SK-N-SH (cell line): ENCODE measurements at regions not wholly inside any gene's neighbourhood (a gene's known extent, or its start where the extent isn't known, plus 50 kb on each side); places are given as distances from the start of the nearest gene placed in this dataset.

ENCODE experiments used
- CTCF ChIA-PET: fragments of 300-600, 350-600 bp; formaldehyde crosslinking; extraction: SDS; loops from one replicate; lab custom pipeline; 2021; lab: Yijun Ruan, JAX
- POLR2A ChIA-PET: fragments of 350-600 bp; sonication (Branson Sonifier 250); formaldehyde crosslinking; extraction: SDS; loops from one replicate; lab custom pipeline; 2020; ENCODE audit warnings: antibody characterized with exemption, inconsistent platforms; lab: Yijun Ruan, JAX
- DNase-seq: peaks from one replicate; pipeline ENCODE4 v3.0.0; 2012
- H2AFZ ChIP-seq: fragments of 200-600 bp; sonication (generic); 2 replicates; pipeline ENCODE4 v1.8.1; 2016; ENCODE audit warnings: antibody characterized with exemption, mild to moderate bottlenecking, low read depth
- H3F3A ChIP-seq: fragments of 200-600 bp; sonication (generic); replicated peaks from 2 replicates; pipeline ENCODE3; 2016; ENCODE audit warnings: antibody characterized with exemption, mild to moderate bottlenecking; ENCODE audit not compliant: insufficient read depth
- H3K27ac ChIP-seq, 2 experiments: fragments of 200-500 bp in 1 of 2; fragments of 200-600 bp in 1 of 2; sonication (Bioruptor generic) in 1 of 2; sonication (generic), shearing (Covaris generic) in 1 of 2; 2 replicates each; pipeline versions ENCODE4 v1.5.1 to v1.6.1; 2014 to 2016; ENCODE audit warnings: low read depth in 2 of 2, inconsistent platforms in 1 of 2, low read length in 1 of 2, mild to moderate bottlenecking in 1 of 2, mixed read lengths in 1 of 2
- H3K27me3 ChIP-seq: fragments of 200-600 bp; sonication (generic), shearing (Covaris generic); 2 replicates; pipeline ENCODE4 v1.6.1; 2016; ENCODE audit warnings: mixed run types; ENCODE audit not compliant: insufficient read depth
- H3K36me3 ChIP-seq, 2 experiments: fragments of 200-500 bp in 1 of 2; fragments of 200-600 bp in 1 of 2; sonication (Bioruptor generic) in 1 of 2; sonication (generic) in 1 of 2; replicated peaks in 1 of 2; 2 replicates each; pipeline versions ENCODE3 to v1.5.1; 2014 to 2016; ENCODE audit warnings: low read length in 1 of 2, mild to moderate bottlenecking in 1 of 2; ENCODE audit not compliant: insufficient read depth in 2 of 2, control insufficient read depth in 1 of 2
- H3K4me1 ChIP-seq, 2 experiments: fragments of 200-500 bp in 1 of 2; fragments of 200-600 bp in 1 of 2; sonication (Bioruptor generic) in 1 of 2; sonication (generic), shearing (Covaris generic) in 1 of 2; 2 replicates each; pipeline versions ENCODE4 v1.5.1 to v1.6.1; 2014 to 2016; ENCODE audit warnings: low read depth in 1 of 2, low read length in 1 of 2, mixed run types in 1 of 2; ENCODE audit not compliant: insufficient read depth in 2 of 2, control insufficient read depth in 1 of 2
- H3K4me2 ChIP-seq: fragments of 200-600 bp; sonication (generic), shearing (Covaris generic); 2 replicates; pipeline ENCODE4 v1.6.1; 2017; ENCODE audit warnings: mixed run types
- H3K4me3 ChIP-seq, 2 experiments: fragments of 200-500 bp in 1 of 2; fragments of 200-600 bp in 1 of 2; sonication (Bioruptor generic) in 1 of 2; sonication (generic), shearing (Covaris generic) in 1 of 2; 2 replicates each; pipeline versions ENCODE4 v1.5.1 to v1.8.1; 2014 to 2016; ENCODE audit warnings: low read depth in 2 of 2, inconsistent platforms in 1 of 2, low read length in 1 of 2, mild to moderate bottlenecking in 1 of 2, mixed read lengths in 1 of 2, moderate library complexity in 1 of 2
- H3K79me2 ChIP-seq: fragments of 200-600 bp; sonication (generic); 2 replicates; pipeline ENCODE4 v1.8.1; 2017; ENCODE audit warnings: mild to moderate bottlenecking; ENCODE audit not compliant: insufficient read depth
- H3K9ac ChIP-seq: fragments of 200-600 bp; sonication (generic); 2 replicates; pipeline ENCODE4 v1.6.1; 2017; ENCODE audit warnings: mixed run types
- H3K9me2 ChIP-seq: fragments of 200-600 bp; sonication (generic); 2 replicates; pipeline ENCODE4 v1.6.1; 2017; ENCODE audit warnings: mixed run types
- H3K9me3 ChIP-seq: fragments of 200-600 bp; sonication (generic); 2 replicates; pipeline ENCODE4 v1.6.1; 2017; ENCODE audit warnings: mixed run types, mild to moderate bottlenecking, moderate library complexity
- H4K20me1 ChIP-seq: fragments of 200-600 bp; sonication (generic); 2 replicates; pipeline ENCODE4 v1.6.1; 2017; ENCODE audit warnings: mild to moderate bottlenecking, mixed run types; ENCODE audit not compliant: insufficient read depth
- FOSL2 ChIP-seq: IDR thresholded peaks from 2 replicates; pipeline ENCODE4 v1.4.0; 2012; ENCODE audit warnings: low read depth, mild to moderate bottlenecking, moderate library complexity, borderline replicate concordance
- RFX5 ChIP-seq: IDR thresholded peaks from 2 replicates; pipeline ENCODE4 v1.6.1; 2012; ENCODE audit warnings: mild to moderate bottlenecking, improper control_type of control experiment, low read length
- SIN3A ChIP-seq: IDR thresholded peaks from 2 replicates; pipeline ENCODE4 v1.6.1; 2012; ENCODE audit warnings: low read depth, mild to moderate bottlenecking, low read length, moderate library complexity, borderline replicate concordance
- whole genome bisulfite sequencing: methylation state at CpG from one replicate; pipeline ENCODE4 v1.1.6; 2017; ENCODE audit warnings: low lambda C conversion rate; 5-methylcytosine and 5-hydroxymethylcytosine counted together
- TF ChIP-seq, protein P1 (sequence below): IDR thresholded peaks from 2 replicates; pipeline ENCODE4; 2012
- TF ChIP-seq, protein P2 (sequence below): fragments of 150-350 bp; IDR thresholded peaks from 2 replicates; pipeline ENCODE4 v1.6.1; 2016; ENCODE audit warnings: mild to moderate bottlenecking, low read depth, low read length
- TF ChIP-seq, protein P3 (sequence below): fragments of 200-600 bp; sonication (generic); IDR thresholded peaks from 2 replicates; pipeline ENCODE4 v1.6.1; 2017; ENCODE audit warnings: antibody characterized with exemption, mild to moderate bottlenecking, moderate library complexity

- Histone ChIP-seq H3K27me3 (no peaks in the 10 kb centered on the region), H3K4me2 (peak overlapping the region; percentile 16; the same call in 1 of the 2 replicates), H3F3A (peaks cover 4% of the 10 kb centered on the region), H3K27ac (peak overlapping the region in 1 of 2 experiments; percentile 34; a peak in 2 of 4 replicates), H3K9me3 (no peaks in the 10 kb centered on the region), H4K20me1 (no peaks in the 10 kb centered on the region), H3K9ac (no peak overlapping the region), H3K36me3 (no peaks in the 10 kb centered on the region), H3K9me2 (no peaks in the 10 kb centered on the region), H3K79me2 (no peaks in the 10 kb centered on the region), H3K4me1 (peaks cover 0 to 19% of the 10 kb centered on the region in 2 experiments; a peak in 2 of 4 replicates), H2AFZ (peak overlapping the region; percentile 42; the same call in 1 of the 2 replicates), H3K4me3 (no peak overlapping the region)
- TF ChIP-seq, protein P1, sequence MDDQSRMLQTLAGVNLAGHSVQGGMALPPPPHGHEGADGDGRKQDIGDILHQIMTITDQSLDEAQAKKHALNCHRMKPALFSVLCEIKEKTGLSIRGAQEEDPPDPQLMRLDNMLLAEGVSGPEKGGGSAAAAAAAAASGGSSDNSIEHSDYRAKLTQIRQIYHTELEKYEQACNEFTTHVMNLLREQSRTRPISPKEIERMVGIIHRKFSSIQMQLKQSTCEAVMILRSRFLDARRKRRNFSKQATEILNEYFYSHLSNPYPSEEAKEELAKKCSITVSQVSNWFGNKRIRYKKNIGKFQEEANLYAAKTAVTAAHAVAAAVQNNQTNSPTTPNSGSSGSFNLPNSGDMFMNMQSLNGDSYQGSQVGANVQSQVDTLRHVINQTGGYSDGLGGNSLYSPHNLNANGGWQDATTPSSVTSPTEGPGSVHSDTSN = peak; percentile 37; the same call in 1 of the 2 replicates
- TF ChIP-seq, protein P2, sequence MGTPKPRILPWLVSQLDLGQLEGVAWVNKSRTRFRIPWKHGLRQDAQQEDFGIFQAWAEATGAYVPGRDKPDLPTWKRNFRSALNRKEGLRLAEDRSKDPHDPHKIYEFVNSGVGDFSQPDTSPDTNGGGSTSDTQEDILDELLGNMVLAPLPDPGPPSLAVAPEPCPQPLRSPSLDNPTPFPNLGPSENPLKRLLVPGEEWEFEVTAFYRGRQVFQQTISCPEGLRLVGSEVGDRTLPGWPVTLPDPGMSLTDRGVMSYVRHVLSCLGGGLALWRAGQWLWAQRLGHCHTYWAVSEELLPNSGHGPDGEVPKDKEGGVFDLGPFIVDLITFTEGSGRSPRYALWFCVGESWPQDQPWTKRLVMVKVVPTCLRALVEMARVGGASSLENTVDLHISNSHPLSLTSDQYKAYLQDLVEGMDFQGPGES = no peak
- TF ChIP-seq, protein P3, sequence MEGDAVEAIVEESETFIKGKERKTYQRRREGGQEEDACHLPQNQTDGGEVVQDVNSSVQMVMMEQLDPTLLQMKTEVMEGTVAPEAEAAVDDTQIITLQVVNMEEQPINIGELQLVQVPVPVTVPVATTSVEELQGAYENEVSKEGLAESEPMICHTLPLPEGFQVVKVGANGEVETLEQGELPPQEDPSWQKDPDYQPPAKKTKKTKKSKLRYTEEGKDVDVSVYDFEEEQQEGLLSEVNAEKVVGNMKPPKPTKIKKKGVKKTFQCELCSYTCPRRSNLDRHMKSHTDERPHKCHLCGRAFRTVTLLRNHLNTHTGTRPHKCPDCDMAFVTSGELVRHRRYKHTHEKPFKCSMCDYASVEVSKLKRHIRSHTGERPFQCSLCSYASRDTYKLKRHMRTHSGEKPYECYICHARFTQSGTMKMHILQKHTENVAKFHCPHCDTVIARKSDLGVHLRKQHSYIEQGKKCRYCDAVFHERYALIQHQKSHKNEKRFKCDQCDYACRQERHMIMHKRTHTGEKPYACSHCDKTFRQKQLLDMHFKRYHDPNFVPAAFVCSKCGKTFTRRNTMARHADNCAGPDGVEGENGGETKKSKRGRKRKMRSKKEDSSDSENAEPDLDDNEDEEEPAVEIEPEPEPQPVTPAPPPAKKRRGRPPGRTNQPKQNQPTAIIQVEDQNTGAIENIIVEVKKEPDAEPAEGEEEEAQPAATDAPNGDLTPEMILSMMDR = no peak
- DNase-seq = no peak
- 31% methylated on average over 3 of the region's 3 CpGs for WGBS
- ChIA-PET POLR2A (no interaction called here), CTCF (interaction anchor here (1.1 kb wide), 1 partner anchor 96 kb away, joined by 3 read pairs; no protein-coding TSS in a partner anchor)
Measured at GRCh38 chr6:121925534-121926255, 473.8 kb upstream of the HSF2 start.

GRCh38 chr6:121929301-121929700 is 470.2 kb upstream of the HSF2 start:
- Histone ChIP-seq H3K4me3 (no peak overlapping the region), H3K4me1 (peaks cover 11 to 34% of the 10 kb centered on the region in 2 experiments; a peak in 3 of 4 replicates), H4K20me1 (no peaks in the 10 kb centered on the region), H2AFZ (no peak overlapping the region), H3K9me2 (no peaks in the 10 kb centered on the region), H3K27me3 (no peaks in the 10 kb centered on the region), H3K9me3 (no peaks in the 10 kb centered on the region), H3K79me2 (no peaks in the 10 kb centered on the region), H3F3A (peaks cover 10% of the 10 kb centered on the region), H3K9ac (no peak overlapping the region), H3K36me3 (no peaks in the 10 kb centered on the region), H3K4me2 (no peak overlapping the region), H3K27ac (no peak overlapping the region)
- 62% methylated on average over 1 of the region's 1 CpG for WGBS
- POLR2A ChIA-PET = interaction anchor here (0.6 kb wide), 1 partner anchor 318 kb away, joined by 3 read pairs; no protein-coding TSS in a partner anchor
- no peak for TF ChIP-seq FOSL2
- TF ChIP-seq RFX5 = no peak
- TF ChIP-seq SIN3A = no peak
- TF ChIP-seq, protein P3 = no peak
- TF ChIP-seq, protein P1 = no peak
- CTCF ChIA-PET = no interaction called here
- no peak for DNase-seq
